Vagina (tissue), 2 donors: ENCODE measurements at regions not wholly inside any gene's neighbourhood (a gene's known extent, or its start where the extent isn't known, plus 50 kb on each side); places are given as distances from the start of the nearest gene placed in this dataset.
"Not testable (repeated sequence)": the region's sequence is repeated elsewhere in the genome, so short reads cannot be mapped to it uniquely, and the experiment has no call there.

Source experiments
- DNase-seq, 2 donors: peaks; one replicate each; pipeline ENCODE4 v3.0.0-alpha.2; 2017; ENCODE audit errors: extremely low spot score in 2 of 2
- H3K27ac ChIP-seq: fragments of 200-600 bp; sonication (generic); one replicate; pipeline ENCODE4 v1.5.1; 2019
- H3K27me3 ChIP-seq: fragments of 200-600 bp; sonication (generic); one replicate; pipeline ENCODE4 v1.5.1; 2019
- H3K36me3 ChIP-seq, 2 donors: fragments of 200-600 bp; sonication (generic); one replicate each; pipeline ENCODE4 v1.5.1; 2017 to 2019
- H3K4me1 ChIP-seq: fragments of 200-600 bp; sonication (generic); one replicate; pipeline ENCODE4 v1.5.1; 2019
- H3K4me3 ChIP-seq, 2 donors: fragments of 200-600 bp; sonication (generic); 1 replicate in 1 of 2; 2 replicates in 1 of 2; pipeline ENCODE4 v1.5.1; 2016 to 2019
- H3K9me3 ChIP-seq: fragments of 200-600 bp; sonication (generic); one replicate; pipeline ENCODE4 v1.5.1; 2019
- CTCF ChIP-seq, 3 experiments: fragments of 450-650 bp in 2 of 3; fragments of 200-600 bp in 1 of 3; sonication (generic) in 1 of 3; IDR thresholded peaks; one replicate each; pipeline ENCODE4 v1.5.1; 2017 to 2019; ENCODE audit warnings: antibody characterized with exemption in 3 of 3, mild to moderate bottlenecking in 2 of 3, moderate library complexity in 2 of 3
- POLR2A ChIP-seq, 2 donors: fragments of 450-650 bp; IDR thresholded peaks; one replicate each; pipeline ENCODE4 v1.6.1; 2017; ENCODE audit warnings: antibody characterized with exemption in 2 of 2, mild to moderate bottlenecking in 2 of 2, moderate library complexity in 2 of 2
- POLR2AphosphoS5 ChIP-seq, 2 donors: sonication (generic); formaldehyde crosslinking; IDR thresholded peaks; one replicate each; pipeline ENCODE4 v1.9.0; 2017; ENCODE audit warnings: antibody characterized with exemption in 2 of 2, mild to moderate bottlenecking in 2 of 2, low read depth in 1 of 2; ENCODE audit not compliant: insufficient read depth in 1 of 2
- intact Hi-C: fragments of 100-400 bp; cut with DNase I; formaldehyde crosslinking; loops from one replicate; pipeline ENCODE4 v1.15.1; 2023

- H3K27ac ChIP-seq: no peak overlapping the region
- intact Hi-C loops: no loop called here
Observed at GRCh38 chr11:47928426-47928825, 51.9 kb upstream of the PTPRJ start.

GRCh38 chr11:47924184-47924691, 56.1 kb upstream of the PTPRJ start:
- H3K4me1 ChIP-seq: peaks cover 9% of the 10 kb centered on the region
- no peak overlapping the region for H3K27ac ChIP-seq
- DNase-seq: no peak
- no peaks in the 10 kb centered on the region for H3K9me3 ChIP-seq
- peak in 1 of 2 donors; percentile 16 for TF ChIP-seq POLR2AphosphoS5 (IDR thresholded peaks at IDR 0.05; ENCODE audit: insufficient read depth in 1 of 2, low read depth in 1 of 2)
- TF ChIP-seq CTCF (IDR thresholded peaks at IDR 0.05): no peak
- H3K27me3 ChIP-seq: no peaks in the 10 kb centered on the region
- intact Hi-C loops: no loop called here
- H3K4me3 ChIP-seq: no peak overlapping the region
- H3K36me3 ChIP-seq: no peaks in the 10 kb centered on the region

More at GRCh38 chr11:47928426-47928825, 51.9 kb upstream of the PTPRJ start:
- H3K27me3 ChIP-seq: no peaks in the 10 kb centered on the region
- no peak overlapping the region for H3K4me3 ChIP-seq
- no peaks in the 10 kb centered on the region for H3K9me3 ChIP-seq
- peaks cover 9% of the 10 kb centered on the region for H3K4me1 ChIP-seq
- TF ChIP-seq CTCF (IDR thresholded peaks at IDR 0.05) (no peak), POLR2A (IDR thresholded peaks at IDR 0.05) (no peak), POLR2AphosphoS5 (IDR thresholded peaks at IDR 0.05; ENCODE audit: insufficient read depth in 1 of 2, low read depth in 1 of 2) (no peak)
- DNase-seq: no peak
- no peaks in the 10 kb centered on the region for H3K36me3 ChIP-seq

- TF ChIP-seq POLR2AphosphoS5 (IDR thresholded peaks at IDR 0.05; ENCODE audit: insufficient read depth in 1 of 2, low read depth in 1 of 2): no peak
- TF ChIP-seq POLR2A (IDR thresholded peaks at IDR 0.05): no peak
- TF ChIP-seq CTCF (IDR thresholded peaks at IDR 0.05): no peak
- intact Hi-C loops: no loop called here
- Histone ChIP-seq H3K9me3 (no peaks in the 10 kb centered on the region), H3K36me3 (no peaks in the 10 kb centered on the region), H3K27ac (no peak overlapping the region), H3K4me3 (no peak overlapping the region), H3K27me3 (no peaks in the 10 kb centered on the region), H3K4me1 (peaks cover 9% of the 10 kb centered on the region)
- DNase-seq: no peak
Observed at GRCh38 chr11:47923667-47924066, 56.7 kb upstream of the PTPRJ start.

- peaks cover 26% of the 10 kb centered on the region for H3K4me1 ChIP-seq
- H3K27me3 ChIP-seq, H3K36me3 ChIP-seq, intact Hi-C loops, DNase-seq, H3K9me3 ChIP-seq, H3K4me3 ChIP-seq, H3K27ac ChIP-seq: not testable (repeated sequence)
Observed at GRCh38 chr11:47921080-47921555, 59.2 kb upstream of the PTPRJ start.

- TF ChIP-seq POLR2A (IDR thresholded peaks at IDR 0.05) (no peak), CTCF (IDR thresholded peaks at IDR 0.05) (no peak), POLR2AphosphoS5 (IDR thresholded peaks at IDR 0.05; ENCODE audit: insufficient read depth in 1 of 2, low read depth in 1 of 2) (no peak)
- no peaks in the 10 kb centered on the region for H3K36me3 ChIP-seq
- peaks cover 28% of the 10 kb centered on the region for H3K4me1 ChIP-seq
- H3K27me3 ChIP-seq: no peaks in the 10 kb centered on the region
- intact Hi-C loops: loop anchor here (10.0 kb wide), 1 partner anchor 46 kb away; no protein-coding TSS in a partner anchor
- H3K27ac ChIP-seq: peak overlapping the region; percentile 71
- no peaks in the 10 kb centered on the region for H3K9me3 ChIP-seq
- DNase-seq: no peak
- no peak overlapping the region for H3K4me3 ChIP-seq
Observed at GRCh38 chr11:47918882-47919495, 61.4 kb upstream of the PTPRJ start.
